ENCODE measurements at regions not wholly inside any gene's neighbourhood (a gene's known extent, or its start where the extent isn't known, plus 50 kb on each side); places are given as distances from the start of the nearest gene placed in this dataset.
"Not testable (repeated sequence)": the region's sequence is repeated elsewhere in the genome, so short reads cannot be mapped to it uniquely, and the experiment has no call there.

GRCh38 chr4:111330786-111331185 is 707.9 kb upstream of the PITX2 start:
- no peak for DNase-seq (ENCODE audit: insufficient read length, low spot score, missing footprints)

GRCh38 chr4:111334361-111334760 is 711.5 kb upstream of the PITX2 start:
- peak; percentile 68 for DNase-seq (ENCODE audit: insufficient read length, low spot score, missing footprints)
- H4K20me1 ChIP-seq (ENCODE audit: insufficient read depth, low read length) = no peaks in the 10 kb centered on the region
- peaks cover 6% of the 10 kb centered on the region for H3K4me1 ChIP-seq (ENCODE audit: insufficient read depth, low read length)
- no peak for TF ChIP-seq CTCF (IDR thresholded peaks at IDR 0.05; ENCODE audit: extremely low read depth, low read depth, low read length)
- H3K4me2 ChIP-seq (ENCODE audit: insufficient read depth, low read length) = no peak overlapping the region
- no peaks in the 10 kb centered on the region for H3K27me3 ChIP-seq (ENCODE audit: insufficient read depth, low read length)
- H3K9me3 ChIP-seq (ENCODE audit: low read depth, low read length) = no peaks in the 10 kb centered on the region
- H3K27ac ChIP-seq (ENCODE audit: low read depth, low read length) = no peak overlapping the region
- no peaks in the 10 kb centered on the region for H3K36me3 ChIP-seq (ENCODE audit: insufficient read depth, low read length)
- H2AFZ ChIP-seq (ENCODE audit: low read length) = no peak overlapping the region
- no peaks in the 10 kb centered on the region for H3K79me2 ChIP-seq (ENCODE audit: insufficient read depth, low read length)
- no peak overlapping the region for H3K4me3 ChIP-seq (ENCODE audit: insufficient read depth, low read length)

More at GRCh38 chr4:111330786-111331185, 707.9 kb upstream of the PITX2 start:
- Histone ChIP-seq H3K27ac (ENCODE audit: low read depth, low read length) (peak overlapping the region; percentile 13), H3K4me1 (ENCODE audit: insufficient read depth, low read length) (peaks cover 6% of the 10 kb centered on the region), H2AFZ (ENCODE audit: low read length) (peak overlapping the region; percentile 87), H4K20me1 (ENCODE audit: insufficient read depth, low read length) (no peaks in the 10 kb centered on the region), H3K4me3 (ENCODE audit: insufficient read depth, low read length) (peak overlapping the region; percentile 34), H3K9me3 (ENCODE audit: low read depth, low read length) (no peaks in the 10 kb centered on the region), H3K27me3 (ENCODE audit: insufficient read depth, low read length) (no peaks in the 10 kb centered on the region), H3K79me2 (ENCODE audit: insufficient read depth, low read length) (no peaks in the 10 kb centered on the region), H3K36me3 (ENCODE audit: insufficient read depth, low read length) (no peaks in the 10 kb centered on the region), H3K4me2 (ENCODE audit: insufficient read depth, low read length) (peak overlapping the region; percentile 71)
- no peak for TF ChIP-seq CTCF (IDR thresholded peaks at IDR 0.05; ENCODE audit: extremely low read depth, low read depth, low read length)

GRCh38 chr4:111337186-111337876 is 714.5 kb upstream of the PITX2 start:
- DNase-seq (ENCODE audit: insufficient read length, low spot score, missing footprints); H3K36me3 ChIP-seq (ENCODE audit: insufficient read depth, low read length); H3K4me1 ChIP-seq (ENCODE audit: insufficient read depth, low read length): not testable (repeated sequence)

GRCh38 chr4:111359602-111360001 is 736.7 kb upstream of the PITX2 start:
- no peaks in the 10 kb centered on the region for H3K9me3 ChIP-seq (ENCODE audit: low read depth, low read length)
- peak; percentile 17 for DNase-seq (ENCODE audit: insufficient read length, low spot score, missing footprints)
- H3K36me3 ChIP-seq (ENCODE audit: insufficient read depth, low read length) = no peaks in the 10 kb centered on the region
- no peaks in the 10 kb centered on the region for H3K79me2 ChIP-seq (ENCODE audit: insufficient read depth, low read length)
- no peak overlapping the region for H3K27ac ChIP-seq (ENCODE audit: low read depth, low read length)
- no peaks in the 10 kb centered on the region for H3K27me3 ChIP-seq (ENCODE audit: insufficient read depth, low read length)
- no peak overlapping the region for H3K4me3 ChIP-seq (ENCODE audit: insufficient read depth, low read length)
- H2AFZ ChIP-seq (ENCODE audit: low read length) = no peak overlapping the region
- H4K20me1 ChIP-seq (ENCODE audit: insufficient read depth, low read length) = no peaks in the 10 kb centered on the region
- no peaks in the 10 kb centered on the region for H3K4me1 ChIP-seq (ENCODE audit: insufficient read depth, low read length)
- no peak overlapping the region for H3K4me2 ChIP-seq (ENCODE audit: insufficient read depth, low read length)
- TF ChIP-seq CTCF (IDR thresholded peaks at IDR 0.05; ENCODE audit: extremely low read depth, low read depth, low read length) = no peak

More at GRCh38 chr4:111337186-111337876, 714.5 kb upstream of the PITX2 start:
- not testable (repeated sequence) for H4K20me1 ChIP-seq (ENCODE audit: insufficient read depth, low read length); H3K79me2 ChIP-seq (ENCODE audit: insufficient read depth, low read length); H3K9me3 ChIP-seq (ENCODE audit: low read depth, low read length); H3K4me2 ChIP-seq (ENCODE audit: insufficient read depth, low read length); H3K4me3 ChIP-seq (ENCODE audit: insufficient read depth, low read length); H2AFZ ChIP-seq (ENCODE audit: low read length); H3K27me3 ChIP-seq (ENCODE audit: insufficient read depth, low read length); H3K27ac ChIP-seq (ENCODE audit: low read depth, low read length)

Measured in osteoblast (primary cell).